ENCODE measurements at regions not wholly inside any gene's neighbourhood (a gene's known extent, or its start where the extent isn't known, plus 50 kb on each side); places are given as distances from the start of the nearest gene placed in this dataset.

DNA sequence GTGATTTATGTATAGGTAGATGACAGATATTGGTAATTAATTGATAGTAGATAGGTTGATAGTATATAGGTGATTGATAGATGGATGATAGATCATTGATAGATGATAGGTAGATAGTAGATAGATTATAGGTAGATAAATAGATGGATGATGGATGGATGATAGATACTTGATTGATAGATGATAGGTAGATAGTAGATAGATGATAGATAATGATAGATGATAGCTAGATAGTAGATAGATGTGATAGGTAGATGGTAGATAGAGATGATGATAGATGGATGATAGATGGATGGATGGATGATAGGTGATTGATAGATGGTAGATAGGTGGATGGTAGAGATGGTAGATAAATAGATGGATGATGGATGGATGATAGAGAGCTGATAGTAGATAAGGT is 62.0 kb upstream of the SAMD11 start:
- no peaks in the 10 kb centered on the region for H3K36me3 ChIP-seq (ENCODE audit: insufficient read depth)
- no peaks in the 10 kb centered on the region for H3K79me2 ChIP-seq (replicated peaks; ENCODE audit: insufficient read depth)
- Mint-ChIP-seq H3K9me3 (no peaks in the 10 kb centered on the region), H3K4me3 (no peak overlapping the region), H3K36me3 (ENCODE audit: low read depth) (no peaks in the 10 kb centered on the region), H3K27ac (no peak overlapping the region), H3K4me1 (peaks cover 10% of the 10 kb centered on the region), H3K27me3 (ENCODE audit: insufficient read depth, low read depth, poor library complexity) (peaks cover 5% of the 10 kb centered on the region)
- 0 out of 2 replicates have a peak, but pooled peaks cover 7% of the 10 kb centered on the region for H3K27me3 ChIP-seq (ENCODE audit: insufficient read depth)
- H3K4me3 ChIP-seq = no peak overlapping the region
- H2AFZ ChIP-seq = no peak overlapping the region
- H3K9me2 ChIP-seq (ENCODE audit: insufficient read depth) = no peaks in the 10 kb centered on the region
- no peaks in the 10 kb centered on the region for H3F3A ChIP-seq (replicated peaks; ENCODE audit: low read depth)
- no peak overlapping the region for H3K4me2 ChIP-seq
- no peak overlapping the region for H3K27ac ChIP-seq (ENCODE audit: low read depth)
- no peak for TF ChIP-seq EZH2phosphoT487 (IDR thresholded peaks at IDR 0.05; ENCODE audit: unreplicated experiment)
- TF ChIP-seq, protein P1, sequence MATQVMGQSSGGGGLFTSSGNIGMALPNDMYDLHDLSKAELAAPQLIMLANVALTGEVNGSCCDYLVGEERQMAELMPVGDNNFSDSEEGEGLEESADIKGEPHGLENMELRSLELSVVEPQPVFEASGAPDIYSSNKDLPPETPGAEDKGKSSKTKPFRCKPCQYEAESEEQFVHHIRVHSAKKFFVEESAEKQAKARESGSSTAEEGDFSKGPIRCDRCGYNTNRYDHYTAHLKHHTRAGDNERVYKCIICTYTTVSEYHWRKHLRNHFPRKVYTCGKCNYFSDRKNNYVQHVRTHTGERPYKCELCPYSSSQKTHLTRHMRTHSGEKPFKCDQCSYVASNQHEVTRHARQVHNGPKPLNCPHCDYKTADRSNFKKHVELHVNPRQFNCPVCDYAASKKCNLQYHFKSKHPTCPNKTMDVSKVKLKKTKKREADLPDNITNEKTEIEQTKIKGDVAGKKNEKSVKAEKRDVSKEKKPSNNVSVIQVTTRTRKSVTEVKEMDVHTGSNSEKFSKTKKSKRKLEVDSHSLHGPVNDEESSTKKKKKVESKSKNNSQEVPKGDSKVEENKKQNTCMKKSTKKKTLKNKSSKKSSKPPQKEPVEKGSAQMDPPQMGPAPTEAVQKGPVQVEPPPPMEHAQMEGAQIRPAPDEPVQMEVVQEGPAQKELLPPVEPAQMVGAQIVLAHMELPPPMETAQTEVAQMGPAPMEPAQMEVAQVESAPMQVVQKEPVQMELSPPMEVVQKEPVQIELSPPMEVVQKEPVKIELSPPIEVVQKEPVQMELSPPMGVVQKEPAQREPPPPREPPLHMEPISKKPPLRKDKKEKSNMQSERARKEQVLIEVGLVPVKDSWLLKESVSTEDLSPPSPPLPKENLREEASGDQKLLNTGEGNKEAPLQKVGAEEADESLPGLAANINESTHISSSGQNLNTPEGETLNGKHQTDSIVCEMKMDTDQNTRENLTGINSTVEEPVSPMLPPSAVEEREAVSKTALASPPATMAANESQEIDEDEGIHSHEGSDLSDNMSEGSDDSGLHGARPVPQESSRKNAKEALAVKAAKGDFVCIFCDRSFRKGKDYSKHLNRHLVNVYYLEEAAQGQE (IDR thresholded peaks at IDR 0.05; ENCODE audit: unreplicated experiment) = no peak
- no peak for TF ChIP-seq STAT1 (IDR thresholded peaks at IDR 0.05; ENCODE audit: unreplicated experiment)
- TF ChIP-seq POLR2AphosphoS5 (IDR thresholded peaks at IDR 0.05; ENCODE audit: low read depth) = no peak
- TF ChIP-seq ZNF114 (CRISPR knock-in tag; IDR thresholded peaks at IDR 0.05) = no peak
- TF ChIP-seq JUNB (IDR thresholded peaks at IDR 0.05; ENCODE audit: unreplicated experiment) = no peak
- TF ChIP-seq EZH2 (IDR thresholded peaks at IDR 0.05; ENCODE audit: low read depth, unreplicated experiment) = no peak
- TF ChIP-seq ZNF331 (CRISPR knock-in tag; IDR thresholded peaks at IDR 0.05; ENCODE audit: low read depth) = no peak
- TF ChIP-seq, protein P2, sequence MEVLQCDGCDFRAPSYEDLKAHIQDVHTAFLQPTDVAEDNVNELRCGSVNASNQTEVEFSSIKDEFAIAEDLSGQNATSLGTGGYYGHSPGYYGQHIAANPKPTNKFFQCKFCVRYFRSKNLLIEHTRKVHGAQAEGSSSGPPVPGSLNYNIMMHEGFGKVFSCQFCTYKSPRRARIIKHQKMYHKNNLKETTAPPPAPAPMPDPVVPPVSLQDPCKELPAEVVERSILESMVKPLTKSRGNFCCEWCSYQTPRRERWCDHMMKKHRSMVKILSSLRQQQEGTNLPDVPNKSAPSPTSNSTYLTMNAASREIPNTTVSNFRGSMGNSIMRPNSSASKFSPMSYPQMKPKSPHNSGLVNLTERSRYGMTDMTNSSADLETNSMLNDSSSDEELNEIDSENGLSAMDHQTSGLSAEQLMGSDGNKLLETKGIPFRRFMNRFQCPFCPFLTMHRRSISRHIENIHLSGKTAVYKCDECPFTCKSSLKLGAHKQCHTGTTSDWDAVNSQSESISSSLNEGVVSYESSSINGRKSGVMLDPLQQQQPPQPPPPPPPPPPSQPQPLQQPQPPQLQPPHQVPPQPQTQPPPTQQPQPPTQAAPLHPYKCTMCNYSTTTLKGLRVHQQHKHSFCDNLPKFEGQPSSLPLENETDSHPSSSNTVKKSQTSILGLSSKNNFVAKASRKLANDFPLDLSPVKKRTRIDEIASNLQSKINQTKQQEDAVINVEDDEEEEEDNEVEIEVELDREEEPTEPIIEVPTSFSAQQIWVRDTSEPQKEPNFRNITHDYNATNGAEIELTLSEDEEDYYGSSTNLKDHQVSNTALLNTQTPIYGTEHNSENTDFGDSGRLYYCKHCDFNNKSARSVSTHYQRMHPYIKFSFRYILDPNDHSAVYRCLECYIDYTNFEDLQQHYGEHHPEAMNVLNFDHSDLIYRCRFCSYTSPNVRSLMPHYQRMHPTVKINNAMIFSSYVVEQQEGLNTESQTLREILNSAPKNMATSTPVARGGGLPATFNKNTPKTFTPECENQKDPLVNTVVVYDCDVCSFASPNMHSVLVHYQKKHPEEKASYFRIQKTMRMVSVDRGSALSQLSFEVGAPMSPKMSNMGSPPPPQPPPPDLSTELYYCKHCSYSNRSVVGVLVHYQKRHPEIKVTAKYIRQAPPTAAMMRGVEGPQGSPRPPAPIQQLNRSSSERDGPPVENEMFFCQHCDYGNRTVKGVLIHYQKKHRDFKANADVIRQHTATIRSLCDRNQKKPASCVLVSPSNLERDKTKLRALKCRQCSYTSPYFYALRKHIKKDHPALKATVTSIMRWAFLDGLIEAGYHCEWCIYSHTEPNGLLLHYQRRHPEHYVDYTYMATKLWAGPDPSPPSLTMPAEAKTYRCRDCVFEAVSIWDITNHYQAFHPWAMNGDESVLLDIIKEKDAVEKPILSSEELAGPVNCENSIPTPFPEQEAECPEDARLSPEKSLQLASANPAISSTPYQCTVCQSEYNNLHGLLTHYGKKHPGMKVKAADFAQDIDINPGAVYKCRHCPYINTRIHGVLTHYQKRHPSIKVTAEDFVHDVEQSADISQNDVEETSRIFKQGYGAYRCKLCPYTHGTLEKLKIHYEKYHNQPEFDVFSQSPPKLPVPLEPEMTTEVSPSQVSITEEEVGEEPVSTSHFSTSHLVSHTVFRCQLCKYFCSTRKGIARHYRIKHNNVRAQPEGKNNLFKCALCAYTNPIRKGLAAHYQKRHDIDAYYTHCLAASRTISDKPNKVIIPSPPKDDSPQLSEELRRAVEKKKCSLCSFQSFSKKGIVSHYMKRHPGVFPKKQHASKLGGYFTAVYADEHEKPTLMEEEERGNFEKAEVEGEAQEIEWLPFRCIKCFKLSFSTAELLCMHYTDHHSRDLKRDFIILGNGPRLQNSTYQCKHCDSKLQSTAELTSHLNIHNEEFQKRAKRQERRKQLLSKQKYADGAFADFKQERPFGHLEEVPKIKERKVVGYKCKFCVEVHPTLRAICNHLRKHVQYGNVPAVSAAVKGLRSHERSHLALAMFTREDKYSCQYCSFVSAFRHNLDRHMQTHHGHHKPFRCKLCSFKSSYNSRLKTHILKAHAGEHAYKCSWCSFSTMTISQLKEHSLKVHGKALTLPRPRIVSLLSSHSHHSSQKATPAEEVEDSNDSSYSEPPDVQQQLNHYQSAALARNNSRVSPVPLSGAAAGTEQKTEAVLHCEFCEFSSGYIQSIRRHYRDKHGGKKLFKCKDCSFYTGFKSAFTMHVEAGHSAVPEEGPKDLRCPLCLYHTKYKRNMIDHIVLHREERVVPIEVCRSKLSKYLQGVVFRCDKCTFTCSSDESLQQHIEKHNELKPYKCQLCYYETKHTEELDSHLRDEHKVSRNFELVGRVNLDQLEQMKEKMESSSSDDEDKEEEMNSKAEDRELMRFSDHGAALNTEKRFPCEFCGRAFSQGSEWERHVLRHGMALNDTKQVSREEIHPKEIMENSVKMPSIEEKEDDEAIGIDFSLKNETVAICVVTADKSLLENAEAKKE (CRISPR knock-in tag; IDR thresholded peaks at IDR 0.05) = no peak
- TF ChIP-seq, protein P3, sequence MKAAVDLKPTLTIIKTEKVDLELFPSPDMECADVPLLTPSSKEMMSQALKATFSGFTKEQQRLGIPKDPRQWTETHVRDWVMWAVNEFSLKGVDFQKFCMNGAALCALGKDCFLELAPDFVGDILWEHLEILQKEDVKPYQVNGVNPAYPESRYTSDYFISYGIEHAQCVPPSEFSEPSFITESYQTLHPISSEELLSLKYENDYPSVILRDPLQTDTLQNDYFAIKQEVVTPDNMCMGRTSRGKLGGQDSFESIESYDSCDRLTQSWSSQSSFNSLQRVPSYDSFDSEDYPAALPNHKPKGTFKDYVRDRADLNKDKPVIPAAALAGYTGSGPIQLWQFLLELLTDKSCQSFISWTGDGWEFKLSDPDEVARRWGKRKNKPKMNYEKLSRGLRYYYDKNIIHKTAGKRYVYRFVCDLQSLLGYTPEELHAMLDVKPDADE (IDR thresholded peaks at IDR 0.05) = no peak
- TF ChIP-seq, protein P4, sequence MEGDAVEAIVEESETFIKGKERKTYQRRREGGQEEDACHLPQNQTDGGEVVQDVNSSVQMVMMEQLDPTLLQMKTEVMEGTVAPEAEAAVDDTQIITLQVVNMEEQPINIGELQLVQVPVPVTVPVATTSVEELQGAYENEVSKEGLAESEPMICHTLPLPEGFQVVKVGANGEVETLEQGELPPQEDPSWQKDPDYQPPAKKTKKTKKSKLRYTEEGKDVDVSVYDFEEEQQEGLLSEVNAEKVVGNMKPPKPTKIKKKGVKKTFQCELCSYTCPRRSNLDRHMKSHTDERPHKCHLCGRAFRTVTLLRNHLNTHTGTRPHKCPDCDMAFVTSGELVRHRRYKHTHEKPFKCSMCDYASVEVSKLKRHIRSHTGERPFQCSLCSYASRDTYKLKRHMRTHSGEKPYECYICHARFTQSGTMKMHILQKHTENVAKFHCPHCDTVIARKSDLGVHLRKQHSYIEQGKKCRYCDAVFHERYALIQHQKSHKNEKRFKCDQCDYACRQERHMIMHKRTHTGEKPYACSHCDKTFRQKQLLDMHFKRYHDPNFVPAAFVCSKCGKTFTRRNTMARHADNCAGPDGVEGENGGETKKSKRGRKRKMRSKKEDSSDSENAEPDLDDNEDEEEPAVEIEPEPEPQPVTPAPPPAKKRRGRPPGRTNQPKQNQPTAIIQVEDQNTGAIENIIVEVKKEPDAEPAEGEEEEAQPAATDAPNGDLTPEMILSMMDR (conservative IDR thresholded peaks at IDR 0.05; ENCODE audit: low read depth in 2 of 2) = no peak
- no peak for TF ChIP-seq CREB1 (CRISPR knock-in tag; IDR thresholded peaks at IDR 0.05; ENCODE audit: low read depth)
- no peak for TF ChIP-seq NANOG (IDR thresholded peaks at IDR 0.05; ENCODE audit: borderline replicate concordance)
- H3K4me1 ChIP-seq (ENCODE audit: insufficient read depth) = no peaks in the 10 kb centered on the region
- DNase-seq (ENCODE audit: low spot score) (no peak), ATAC-seq (no peak)
- no peaks in the 10 kb centered on the region for H4K20me1 ChIP-seq (replicated peaks; ENCODE audit: insufficient read depth)
